Dendritic cell treated with granulocyte-macrophage colony-stimulating factor and Interleukin-4, amounts not matched to agents 40 ng/mL and 50 ng/mL, for 4 days (primary cell): ENCODE measurements at regions not wholly inside any gene's neighbourhood (a gene's known extent, or its start where the extent isn't known, plus 50 kb on each side); places are given as distances from the start of the nearest gene placed in this dataset.
A peak's percentile ranks its signal among the peaks of the same experiment; 100 is the strongest.

Experiments
- H3K27ac Mint-ChIP-seq: one replicate; pipeline ENCODE4 v1.8.0; 2022; ENCODE audit warnings: mild to moderate bottlenecking, mixed read lengths
- H3K27me3 Mint-ChIP-seq: one replicate; pipeline ENCODE4 v1.8.0; 2022; ENCODE audit warnings: mild to moderate bottlenecking, mixed read lengths
- H3K36me3 Mint-ChIP-seq: one replicate; pipeline ENCODE4 v1.8.0; 2022; ENCODE audit warnings: low read depth, mixed read lengths
- H3K4me1 Mint-ChIP-seq: one replicate; pipeline ENCODE4 v1.8.0; 2022; ENCODE audit warnings: low read depth, mixed read lengths
- H3K4me3 Mint-ChIP-seq: one replicate; pipeline ENCODE4 v1.8.0; 2022; ENCODE audit warnings: mild to moderate bottlenecking, moderate library complexity, mixed read lengths
- H3K9me3 Mint-ChIP-seq: one replicate; pipeline ENCODE4 v1.8.0; 2022; ENCODE audit warnings: mixed read lengths
- intact Hi-C: fragments of 100-400 bp; cut with micrococcal nuclease; formaldehyde crosslinking; loops from one replicate; pipeline ENCODE4 v1.15.0; 2022

GRCh38 chr10:33455029-33455428 lies 120.6 kb upstream of the NRP1 start:
- no peak overlapping the region for H3K27ac Mint-ChIP-seq
- intact Hi-C loops: no loop called here
- H3K27me3 Mint-ChIP-seq: peaks cover 9% of the 10 kb centered on the region
- no peak overlapping the region for H3K4me3 Mint-ChIP-seq
- H3K9me3 Mint-ChIP-seq: peaks cover 12% of the 10 kb centered on the region
- H3K4me1 Mint-ChIP-seq: no peaks in the 10 kb centered on the region
- peaks cover 7% of the 10 kb centered on the region for H3K36me3 Mint-ChIP-seq

- no peaks in the 10 kb centered on the region for H3K4me1 Mint-ChIP-seq
- intact Hi-C loops: no loop called here
- H3K27me3 Mint-ChIP-seq: peaks cover 9% of the 10 kb centered on the region
- H3K4me3 Mint-ChIP-seq: no peak overlapping the region
- peaks cover 7% of the 10 kb centered on the region for H3K36me3 Mint-ChIP-seq
- no peak overlapping the region for H3K27ac Mint-ChIP-seq
- H3K9me3 Mint-ChIP-seq: peaks cover 12% of the 10 kb centered on the region
Measured at GRCh38 chr10:33454554-33454953, 120.1 kb upstream of the NRP1 start.

- intact Hi-C loops: no loop called here
- no peak overlapping the region for H3K4me3 Mint-ChIP-seq
- H3K36me3 Mint-ChIP-seq: peaks cover 7% of the 10 kb centered on the region
- no peaks in the 10 kb centered on the region for H3K4me1 Mint-ChIP-seq
- peaks cover 8% of the 10 kb centered on the region for H3K27me3 Mint-ChIP-seq
- H3K27ac Mint-ChIP-seq: no peak overlapping the region
- H3K9me3 Mint-ChIP-seq: peaks cover 12% of the 10 kb centered on the region
Measured at GRCh38 chr10:33453081-33454025, 118.9 kb upstream of the NRP1 start.

- peaks cover 7% of the 10 kb centered on the region for H3K36me3 Mint-ChIP-seq
- H3K4me1 Mint-ChIP-seq: no peaks in the 10 kb centered on the region
- peaks cover 10% of the 10 kb centered on the region for H3K27me3 Mint-ChIP-seq
- no peak overlapping the region for H3K4me3 Mint-ChIP-seq
- H3K9me3 Mint-ChIP-seq: peaks cover 12% of the 10 kb centered on the region
- no peak overlapping the region for H3K27ac Mint-ChIP-seq
- intact Hi-C loops: loop anchor here (10.0 kb wide), 1 partner anchor 106 kb away; no protein-coding TSS in a partner anchor
Measured at GRCh38 chr10:33448421-33449140, 114.1 kb upstream of the NRP1 start.

- Mint-ChIP-seq H3K9me3 (peaks cover 14% of the 10 kb centered on the region), H3K27ac (no peak overlapping the region), H3K4me1 (peaks cover 5% of the 10 kb centered on the region), H3K36me3 (no peaks in the 10 kb centered on the region), H3K27me3 (peaks cover 11% of the 10 kb centered on the region), H3K4me3 (no peak overlapping the region)
- intact Hi-C loops: loop anchor here (10.0 kb wide), 1 partner anchor 113 kb away; no protein-coding TSS in a partner anchor
Measured at GRCh38 chr10:33441561-33441960, 107.1 kb upstream of the NRP1 start.

GRCh38 chr10:33434933-33435332 lies 100.5 kb upstream of the NRP1 start:
- H3K9me3 Mint-ChIP-seq: peaks cover 3% of the 10 kb centered on the region
- intact Hi-C loops: no loop called here

GRCh38 chr10:33428682-33429081 lies 94.2 kb upstream of the NRP1 start:
- no peak overlapping the region for H3K27ac Mint-ChIP-seq
- H3K4me3 Mint-ChIP-seq: no peak overlapping the region
- no peaks in the 10 kb centered on the region for H3K9me3 Mint-ChIP-seq
- H3K27me3 Mint-ChIP-seq: peaks cover 10% of the 10 kb centered on the region
- no peaks in the 10 kb centered on the region for H3K4me1 Mint-ChIP-seq
- no peaks in the 10 kb centered on the region for H3K36me3 Mint-ChIP-seq
- intact Hi-C loops: no loop called here

More at GRCh38 chr10:33434933-33435332, 100.5 kb upstream of the NRP1 start:
- no peak overlapping the region for H3K27ac Mint-ChIP-seq
- H3K4me1 Mint-ChIP-seq: peaks cover 5% of the 10 kb centered on the region
- H3K4me3 Mint-ChIP-seq: no peak overlapping the region
- peaks cover 5% of the 10 kb centered on the region for H3K27me3 Mint-ChIP-seq
- no peaks in the 10 kb centered on the region for H3K36me3 Mint-ChIP-seq

GRCh38 chr10:33423154-33423529 lies 88.7 kb upstream of the NRP1 start:
- peaks cover 21% of the 10 kb centered on the region for H3K27me3 Mint-ChIP-seq
- H3K27ac Mint-ChIP-seq: no peak overlapping the region
- H3K36me3 Mint-ChIP-seq: no peaks in the 10 kb centered on the region
- no peaks in the 10 kb centered on the region for H3K9me3 Mint-ChIP-seq
- intact Hi-C loops: no loop called here
- H3K4me3 Mint-ChIP-seq: no peak overlapping the region
- peaks cover 25% of the 10 kb centered on the region for H3K4me1 Mint-ChIP-seq

- H3K4me3 Mint-ChIP-seq: no peak overlapping the region
- H3K27ac Mint-ChIP-seq: peak overlapping the region; percentile 7
- H3K36me3 Mint-ChIP-seq: no peaks in the 10 kb centered on the region
- H3K27me3 Mint-ChIP-seq: peaks cover 21% of the 10 kb centered on the region
- intact Hi-C loops: no loop called here
- peaks cover 25% of the 10 kb centered on the region for H3K4me1 Mint-ChIP-seq
- H3K9me3 Mint-ChIP-seq: no peaks in the 10 kb centered on the region
Measured at GRCh38 chr10:33422471-33423153, 88.1 kb upstream of the NRP1 start.

GRCh38 chr10:33421789-33422462 lies 87.5 kb upstream of the NRP1 start:
- intact Hi-C loops: no loop called here

GRCh38 chr10:33419311-33419710 lies 84.8 kb upstream of the NRP1 start:
- Mint-ChIP-seq H3K27ac (peak overlapping the region; percentile 7), H3K4me3 (peak overlapping the region; percentile 25), H3K4me1 (peaks cover 25% of the 10 kb centered on the region), H3K9me3 (no peaks in the 10 kb centered on the region), H3K27me3 (peaks cover 20% of the 10 kb centered on the region), H3K36me3 (no peaks in the 10 kb centered on the region)
- intact Hi-C loops: no loop called here

More at GRCh38 chr10:33421789-33422462, 87.5 kb upstream of the NRP1 start:
- H3K4me1 Mint-ChIP-seq: peaks cover 25% of the 10 kb centered on the region
- H3K36me3 Mint-ChIP-seq: no peaks in the 10 kb centered on the region
- peaks cover 18% of the 10 kb centered on the region for H3K27me3 Mint-ChIP-seq
- H3K9me3 Mint-ChIP-seq: no peaks in the 10 kb centered on the region
- peak overlapping the region; percentile 7 for H3K27ac Mint-ChIP-seq
- H3K4me3 Mint-ChIP-seq: no peak overlapping the region

GRCh38 chr10:33418301-33418700 lies 83.8 kb upstream of the NRP1 start:
- intact Hi-C loops: no loop called here
- Mint-ChIP-seq H3K36me3 (no peaks in the 10 kb centered on the region), H3K27ac (no peak overlapping the region), H3K4me1 (peaks cover 30% of the 10 kb centered on the region), H3K27me3 (peaks cover 17% of the 10 kb centered on the region), H3K9me3 (no peaks in the 10 kb centered on the region), H3K4me3 (no peak overlapping the region)

GRCh38 chr10:33416691-33417090 lies 82.2 kb upstream of the NRP1 start:
- H3K27me3 Mint-ChIP-seq: peaks cover 10% of the 10 kb centered on the region
- no peaks in the 10 kb centered on the region for H3K36me3 Mint-ChIP-seq
- no peak overlapping the region for H3K27ac Mint-ChIP-seq
- H3K4me1 Mint-ChIP-seq: peaks cover 39% of the 10 kb centered on the region
- intact Hi-C loops: no loop called here
- H3K4me3 Mint-ChIP-seq: no peak overlapping the region
- H3K9me3 Mint-ChIP-seq: no peaks in the 10 kb centered on the region
